ACC112 (cell line): ENCODE measurements at regions not wholly inside any gene's neighbourhood (a gene's known extent, or its start where the extent isn't known, plus 50 kb on each side); places are given as distances from the start of the nearest gene placed in this dataset.
"Not testable (repeated sequence)": the region's sequence is repeated elsewhere in the genome, so short reads cannot be mapped to it uniquely, and the experiment has no call there.

Source experiments
- H2AFZ ChIP-seq: fragments of 200-600 bp; sonication (generic); one replicate; pipeline ENCODE4 v1.6.0; 2017; ENCODE audit warnings: antibody characterized with exemption, low read length; ENCODE audit not compliant: unreplicated experiment
- H3K27ac ChIP-seq: fragments of 200-600 bp; sonication (generic); 2 replicates; pipeline ENCODE4 v1.5.1; 2014; ENCODE audit warnings: low read depth, mild to moderate bottlenecking, antibody characterized with exemption, low read length, moderate library complexity
- H3K27me3 ChIP-seq: fragments of 200-600 bp; sonication (generic); 2 replicates; pipeline ENCODE4 v1.6.1; 2014; ENCODE audit warnings: mild to moderate bottlenecking, antibody characterized with exemption, low read length, moderate library complexity, mixed read lengths; ENCODE audit not compliant: insufficient read depth
- H3K36me3 ChIP-seq: fragments of 200-600 bp; sonication (generic); 2 replicates; pipeline ENCODE4 v1.6.1; 2016; ENCODE audit warnings: mild to moderate bottlenecking, antibody characterized with exemption, low read length, moderate library complexity, mixed read lengths; ENCODE audit not compliant: insufficient read depth
- H3K4me1 ChIP-seq: fragments of 200-600 bp; sonication (generic); one replicate; pipeline ENCODE4 v1.6.1; 2016; ENCODE audit warnings: low read length, mixed read lengths; ENCODE audit not compliant: insufficient read depth, unreplicated experiment, control insufficient read depth
- H3K4me3 ChIP-seq: fragments of 200-600 bp; sonication (generic); 2 replicates; pipeline ENCODE4 v1.5.1; 2014; ENCODE audit warnings: mild to moderate bottlenecking, low read depth, low read length
- H3K79me2 ChIP-seq: fragments of 200-600 bp; sonication (generic); one replicate; pipeline ENCODE4 v1.6.0; 2016; ENCODE audit warnings: low read length; ENCODE audit not compliant: control insufficient read depth, unreplicated experiment, insufficient read depth

GRCh38 chr2:167572883-167573619 is 674.3 kb downstream of the STK39 start:
- Histone ChIP-seq H2AFZ (no peak overlapping the region), H3K4me3 (no peak overlapping the region), H3K27ac (no peak overlapping the region), H3K27me3 (no peaks in the 10 kb centered on the region), H3K4me1 (no peaks in the 10 kb centered on the region), H3K36me3 (no peaks in the 10 kb centered on the region), H3K79me2 (no peaks in the 10 kb centered on the region)

GRCh38 chr2:167570370-167570769 is 677.0 kb downstream of the STK39 start:
- Histone ChIP-seq H3K27ac (no peak overlapping the region), H3K27me3 (no peaks in the 10 kb centered on the region), H3K79me2 (no peaks in the 10 kb centered on the region)

GRCh38 chr2:167563885-167564619 is 675.8 kb downstream of the XIRP2 start:
- not testable (repeated sequence) for H3K27me3 ChIP-seq, H3K79me2 ChIP-seq, H3K4me1 ChIP-seq, H2AFZ ChIP-seq, H3K27ac ChIP-seq, H3K4me3 ChIP-seq, H3K36me3 ChIP-seq

More at GRCh38 chr2:167570370-167570769, 677.0 kb downstream of the STK39 start:
- no peaks in the 10 kb centered on the region for H3K36me3 ChIP-seq
- no peaks in the 10 kb centered on the region for H3K4me1 ChIP-seq
- H2AFZ ChIP-seq = no peak overlapping the region
- no peak overlapping the region for H3K4me3 ChIP-seq

DNA sequence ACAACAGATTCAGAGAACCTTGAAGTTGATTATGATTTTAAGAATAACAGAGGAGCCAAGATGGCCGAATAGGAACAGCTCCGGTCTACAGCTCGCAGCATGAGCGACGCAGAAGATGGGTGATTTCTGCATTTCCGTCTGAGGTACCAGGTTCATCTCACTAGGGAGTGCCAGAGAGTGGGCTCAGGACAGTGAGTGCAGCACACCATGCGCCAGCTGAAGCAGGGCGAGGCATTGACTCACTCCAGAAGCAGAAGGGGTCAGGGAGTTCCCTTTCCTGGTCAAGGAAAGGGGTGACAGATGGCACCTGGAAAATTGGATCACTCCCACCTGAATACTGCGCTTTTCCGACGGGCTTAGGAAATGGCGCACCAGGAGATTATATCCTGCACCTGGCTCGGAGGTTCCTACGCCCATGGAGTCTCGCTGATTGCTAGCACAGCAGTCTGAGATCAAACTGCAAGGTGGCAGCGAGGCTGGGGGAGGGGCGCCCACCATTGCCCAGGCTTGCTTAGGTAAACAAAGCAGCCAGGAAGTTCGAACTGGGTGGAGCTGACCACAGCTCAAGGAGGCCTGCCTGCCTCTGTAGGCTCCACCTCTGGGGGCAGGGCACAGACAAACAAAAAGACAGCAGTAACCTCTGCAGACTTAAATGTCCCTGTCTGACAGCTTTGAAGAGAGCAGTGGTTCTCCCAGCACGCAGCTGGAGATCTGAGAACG is 670.2 kb downstream of the XIRP2 start:
- H3K27me3 ChIP-seq, H3K79me2 ChIP-seq, H3K4me1 ChIP-seq, H3K27ac ChIP-seq, H2AFZ ChIP-seq, H3K36me3 ChIP-seq, H3K4me3 ChIP-seq: not testable (repeated sequence)

- H3K79me2 ChIP-seq = no peaks in the 10 kb centered on the region
- no peaks in the 10 kb centered on the region for H3K36me3 ChIP-seq
- H3K27ac ChIP-seq = no peak overlapping the region
- H3K27me3 ChIP-seq = 0 out of 2 replicates have a peak, but pooled peaks cover 3% of the 10 kb centered on the region
- H3K4me3 ChIP-seq = no peak overlapping the region
- H2AFZ ChIP-seq = no peak overlapping the region
- no peaks in the 10 kb centered on the region for H3K4me1 ChIP-seq
Measured at GRCh38 chr2:167555098-167555720, 666.9 kb downstream of the XIRP2 start.

GRCh38 chr2:167553635-167554034 is 665.4 kb downstream of the XIRP2 start:
- H3K27ac ChIP-seq = no peak overlapping the region
- no peak overlapping the region for H2AFZ ChIP-seq
- H3K4me3 ChIP-seq = no peak overlapping the region

DNA sequence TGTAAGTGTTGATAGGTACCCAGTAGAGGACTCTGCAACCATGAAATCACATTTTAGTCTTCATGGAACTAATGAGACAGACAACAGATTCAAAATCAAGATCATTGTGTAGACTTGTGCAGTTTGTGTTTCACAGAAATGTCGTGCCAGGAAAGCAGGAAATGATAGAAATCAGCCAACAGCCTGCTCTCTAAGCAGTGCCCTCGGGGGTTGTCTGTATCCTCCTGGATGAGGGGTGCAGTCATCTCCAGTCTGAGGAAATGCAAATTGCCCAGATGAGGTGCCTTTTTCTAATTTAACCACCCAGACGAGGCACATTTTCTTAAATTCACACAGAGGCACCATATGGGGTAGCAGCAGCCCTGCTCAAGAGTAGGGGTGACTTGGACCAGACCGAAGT is 663.1 kb downstream of the XIRP2 start:
- no peak overlapping the region for H2AFZ ChIP-seq
- H3K27me3 ChIP-seq = 0 out of 2 replicates have a peak, but pooled peaks cover 3% of the 10 kb centered on the region
- H3K36me3 ChIP-seq = no peaks in the 10 kb centered on the region
- H3K4me1 ChIP-seq = no peaks in the 10 kb centered on the region
- no peak overlapping the region for H3K4me3 ChIP-seq
- H3K27ac ChIP-seq = no peak overlapping the region
- no peaks in the 10 kb centered on the region for H3K79me2 ChIP-seq

More at GRCh38 chr2:167553635-167554034, 665.4 kb downstream of the XIRP2 start:
- Histone ChIP-seq H3K27me3 (0 out of 2 replicates have a peak, but pooled peaks cover 3% of the 10 kb centered on the region), H3K79me2 (no peaks in the 10 kb centered on the region), H3K4me1 (no peaks in the 10 kb centered on the region), H3K36me3 (no peaks in the 10 kb centered on the region)

DNA sequence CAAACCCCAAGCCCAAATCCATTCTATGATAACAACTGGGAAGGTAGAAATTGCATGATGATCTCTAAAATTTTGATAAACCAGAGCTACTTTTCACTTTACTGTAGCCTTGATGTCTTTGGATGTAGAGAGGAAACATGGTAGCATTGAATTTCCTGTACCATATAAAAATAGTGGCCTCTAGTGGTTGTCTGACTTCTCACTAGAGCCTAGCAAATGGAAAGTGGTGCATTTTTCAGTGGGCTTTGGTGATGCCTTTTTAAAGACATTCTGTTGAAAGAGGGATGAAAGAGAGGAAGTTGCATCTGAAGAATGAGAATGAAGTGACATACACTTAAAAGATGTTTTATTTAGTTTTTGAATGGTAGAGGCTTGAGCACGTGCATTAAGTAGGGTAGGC is 662.2 kb downstream of the XIRP2 start:
- Histone ChIP-seq H2AFZ (no peak overlapping the region), H3K27ac (no peak overlapping the region), H3K36me3 (no peaks in the 10 kb centered on the region), H3K79me2 (no peaks in the 10 kb centered on the region), H3K27me3 (0 out of 2 replicates have a peak, but pooled peaks cover 3% of the 10 kb centered on the region), H3K4me3 (no peak overlapping the region), H3K4me1 (no peaks in the 10 kb centered on the region)

- no peaks in the 10 kb centered on the region for H3K36me3 ChIP-seq
- H2AFZ ChIP-seq = no peak overlapping the region
- 0 out of 2 replicates have a peak, but pooled peaks cover 2% of the 10 kb centered on the region for H3K27me3 ChIP-seq
- no peaks in the 10 kb centered on the region for H3K79me2 ChIP-seq
- H3K4me3 ChIP-seq = no peak overlapping the region
- no peaks in the 10 kb centered on the region for H3K4me1 ChIP-seq
- H3K27ac ChIP-seq = no peak overlapping the region
Measured at GRCh38 chr2:167548396-167548795, 660.1 kb downstream of the XIRP2 start.

DNA sequence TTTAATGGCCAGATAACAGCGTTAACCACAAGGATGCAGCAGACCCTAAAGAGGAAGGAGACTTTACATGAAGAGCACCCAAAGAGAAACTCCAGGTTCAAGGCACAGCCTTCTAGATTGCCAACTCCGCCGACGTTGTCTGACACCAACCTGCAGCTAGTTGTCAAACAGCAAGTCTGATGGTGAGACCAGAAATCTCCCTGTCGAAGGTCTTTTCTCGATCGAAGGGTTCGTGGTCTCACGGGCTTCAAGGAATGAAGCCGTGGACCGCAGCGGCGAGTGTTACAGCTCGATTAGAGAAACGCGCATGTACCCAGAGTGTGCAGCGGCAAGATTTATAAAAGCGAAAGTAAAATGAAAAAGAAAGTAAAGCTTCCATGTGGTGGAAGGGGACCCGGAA is 656.3 kb downstream of the XIRP2 start:
- H3K27ac ChIP-seq = no peak overlapping the region

More for the DNA sequence above, 656.3 kb downstream of the XIRP2 start:
- H3K4me1 ChIP-seq = no peaks in the 10 kb centered on the region
- no peaks in the 10 kb centered on the region for H3K79me2 ChIP-seq
- H3K36me3 ChIP-seq = no peaks in the 10 kb centered on the region
- H3K27me3 ChIP-seq = no peaks in the 10 kb centered on the region
- no peak overlapping the region for H3K4me3 ChIP-seq
- no peak overlapping the region for H2AFZ ChIP-seq
